ENCODE measurements at regions not wholly inside any gene's neighbourhood (a gene's known extent, or its start where the extent isn't known, plus 50 kb on each side); places are given as distances from the start of the nearest gene placed in this dataset.

GRCh38 chrX:122501652-122502051 is 682.4 kb upstream of the GRIA3 start:
- no peak for DNase-seq
- no CpG with 5 or more reads among the region's 3 CpGs for WGBS (ENCODE audit: insufficient coverage)
- H3K4me3 Mint-ChIP-seq = no peak overlapping the region

DNA sequence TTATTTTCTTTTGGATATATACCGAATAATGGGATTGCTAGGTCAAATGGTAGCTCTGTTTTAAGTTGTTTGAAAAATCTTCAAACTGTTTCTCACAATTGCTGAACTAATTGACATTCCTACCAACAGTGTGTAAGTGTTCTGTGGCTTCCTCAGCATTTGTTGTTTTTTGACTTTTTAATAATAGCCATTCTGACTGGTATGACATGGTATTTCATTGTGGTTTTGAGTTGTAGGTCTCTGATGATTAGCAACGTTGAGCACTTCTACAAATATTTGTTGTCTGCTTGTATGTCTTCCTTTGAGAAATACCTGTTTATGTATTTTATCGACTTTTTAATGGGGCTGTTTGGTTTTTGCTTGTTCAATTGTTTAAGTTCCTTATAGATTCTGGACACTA is 680.1 kb upstream of the GRIA3 start:
- Mint-ChIP-seq H3K4me1 (no peaks in the 10 kb centered on the region), H3K27ac (no peak overlapping the region), H3K4me3 (no peak overlapping the region), H3K27me3 (no peaks in the 10 kb centered on the region), H3K9me3 (ENCODE audit: insufficient read depth) (no peaks in the 10 kb centered on the region)
- Histone ChIP-seq H3K4me1 (ENCODE audit: control insufficient read depth in 2 of 2, insufficient read depth in 2 of 2, low read length in 2 of 2) (no peaks in the 10 kb centered on the region), H2AFZ (ENCODE audit: insufficient read depth, low read depth, low read length, poor library complexity, severe bottlenecking) (no peak overlapping the region), H4K20me1 (ENCODE audit: control insufficient read depth, insufficient read depth, low read length, poor library complexity, severe bottlenecking) (no peaks in the 10 kb centered on the region), H3K9ac (ENCODE audit: low read length) (no peak overlapping the region), H3K9me3 (ENCODE audit: control extremely low read depth in 1 of 3, control insufficient read depth in 2 of 3, insufficient read depth in 1 of 3, low read length in 2 of 3) (no peaks in the 10 kb centered on the region), H3K4me2 (replicated peaks; ENCODE audit: low read depth, low read length, poor library complexity, severe bottlenecking) (no peak overlapping the region), H3K36me3 (replicated peaks in 1 of 2; ENCODE audit: control extremely low read depth in 1 of 2, control insufficient read depth in 1 of 2, extremely low read depth in 1 of 2, insufficient read depth in 2 of 2, low read length in 1 of 2) (no peaks in the 10 kb centered on the region), H3K79me2 (ENCODE audit: control insufficient read depth, insufficient read depth, low read length) (no peaks in the 10 kb centered on the region), H3K27ac (ENCODE audit: low read length in 2 of 2) (no peak overlapping the region), H3K27me3 (replicated peaks in 1 of 4; ENCODE audit: control extremely low read depth in 1 of 4, control insufficient read depth in 3 of 4, insufficient read depth in 4 of 4, low read length in 3 of 4) (no peaks in the 10 kb centered on the region), H3K4me3 (ENCODE audit: control extremely low read depth in 1 of 5, extremely low read depth in 1 of 5, insufficient read depth in 1 of 5, low read depth in 2 of 5, low read length in 4 of 5) (no peak overlapping the region)
- ATAC-seq (ENCODE audit: low read depth) = no peak
- ChIA-PET CTCF (no interaction called here), POLR2A (no interaction called here)
- DNase-seq = no peak
- TF ChIP-seq CTCF (IDR thresholded peaks at IDR 0.05) (no peak), EZH2 (IDR thresholded peaks at IDR 0.05; ENCODE audit: borderline replicate concordance, insufficient read depth, low read depth, low read length, poor library complexity, severe bottlenecking) (no peak)
- intact Hi-C loops (cut with micrococcal nuclease) = no loop called here
- WGBS (ENCODE audit: insufficient coverage) = no CpG with 5 or more reads among the region's 3 CpGs

More at GRCh38 chrX:122501652-122502051, 682.4 kb upstream of the GRIA3 start:
- Mint-ChIP-seq H3K9me3 (ENCODE audit: insufficient read depth) (no peaks in the 10 kb centered on the region), H3K27ac (no peak overlapping the region), H3K27me3 (no peaks in the 10 kb centered on the region), H3K4me1 (no peaks in the 10 kb centered on the region)
- Histone ChIP-seq H3K36me3 (replicated peaks in 1 of 2; ENCODE audit: control extremely low read depth in 1 of 2, control insufficient read depth in 1 of 2, extremely low read depth in 1 of 2, insufficient read depth in 2 of 2, low read length in 1 of 2) (no peaks in the 10 kb centered on the region), H4K20me1 (ENCODE audit: control insufficient read depth, insufficient read depth, low read length, poor library complexity, severe bottlenecking) (no peaks in the 10 kb centered on the region), H3K4me3 (ENCODE audit: control extremely low read depth in 1 of 5, extremely low read depth in 1 of 5, insufficient read depth in 1 of 5, low read depth in 2 of 5, low read length in 4 of 5) (no peak overlapping the region), H3K27me3 (replicated peaks in 1 of 4; ENCODE audit: control extremely low read depth in 1 of 4, control insufficient read depth in 3 of 4, insufficient read depth in 4 of 4, low read length in 3 of 4) (no peaks in the 10 kb centered on the region), H3K9me3 (ENCODE audit: control extremely low read depth in 1 of 3, control insufficient read depth in 2 of 3, insufficient read depth in 1 of 3, low read length in 2 of 3) (no peaks in the 10 kb centered on the region), H3K9ac (ENCODE audit: low read length) (no peak overlapping the region), H3K4me2 (replicated peaks; ENCODE audit: low read depth, low read length, poor library complexity, severe bottlenecking) (no peak overlapping the region), H3K27ac (ENCODE audit: low read length in 2 of 2) (no peak overlapping the region), H2AFZ (ENCODE audit: insufficient read depth, low read depth, low read length, poor library complexity, severe bottlenecking) (no peak overlapping the region), H3K79me2 (ENCODE audit: control insufficient read depth, insufficient read depth, low read length) (no peaks in the 10 kb centered on the region), H3K4me1 (ENCODE audit: control insufficient read depth in 2 of 2, insufficient read depth in 2 of 2, low read length in 2 of 2) (no peaks in the 10 kb centered on the region)
- ATAC-seq (ENCODE audit: low read depth) = no peak
- TF ChIP-seq CTCF (IDR thresholded peaks at IDR 0.05) (no peak), EZH2 (IDR thresholded peaks at IDR 0.05; ENCODE audit: borderline replicate concordance, insufficient read depth, low read depth, low read length, poor library complexity, severe bottlenecking) (no peak)
- ChIA-PET CTCF (no interaction called here), POLR2A (no interaction called here)
- intact Hi-C loops (cut with micrococcal nuclease) = no loop called here

Measured in B cell (primary cell).